ENCODE measurements at regions not wholly inside any gene's neighbourhood (a gene's known extent, or its start where the extent isn't known, plus 50 kb on each side); places are given as distances from the start of the nearest gene placed in this dataset.

GRCh38 chr10:124322191-124322980 lies 96.3 kb downstream of the OAT start:
- no peak overlapping the region for H3K4me2 ChIP-seq
- H3K36me3 ChIP-seq (replicated peaks; ENCODE audit: insufficient read depth, low read depth): no peaks in the 10 kb centered on the region
- H3K27me3 ChIP-seq: no peaks in the 10 kb centered on the region
- no peak overlapping the region for H2AFZ ChIP-seq
- H3K4me3 ChIP-seq: no peak overlapping the region
- H4K20me1 ChIP-seq (ENCODE audit: insufficient read depth, poor library complexity, severe bottlenecking): no peaks in the 10 kb centered on the region
- TF ChIP-seq EZH2phosphoT487 (IDR thresholded peaks at IDR 0.05; ENCODE audit: low read depth, severe bottlenecking, unreplicated experiment) (no peak), CTCF (IDR thresholded peaks at IDR 0.05; ENCODE audit: poor library complexity) (no peak), EZH2 (IDR thresholded peaks at IDR 0.05; ENCODE audit: borderline replicate concordance) (no peak)
- H3K27ac ChIP-seq: no peak overlapping the region
- WGBS (ENCODE audit: low lambda C conversion rate, missing lambda C conversion rate): 81% methylated on average over 18 of the region's 18 CpGs
- no peaks in the 10 kb centered on the region for H3K79me2 ChIP-seq
- no peak for DNase-seq (ENCODE audit: low spot score)
- no peaks in the 10 kb centered on the region for H3K4me1 ChIP-seq (ENCODE audit: insufficient read depth)
- no peaks in the 10 kb centered on the region for H3K9me2 ChIP-seq (replicated peaks; ENCODE audit: insufficient read depth)
- H3K9me3 ChIP-seq (ENCODE audit: low read depth): no peaks in the 10 kb centered on the region

- Histone ChIP-seq H3K27me3 (no peaks in the 10 kb centered on the region), H3K9me2 (replicated peaks; ENCODE audit: insufficient read depth) (no peaks in the 10 kb centered on the region), H3K27ac (no peak overlapping the region), H3K36me3 (replicated peaks; ENCODE audit: insufficient read depth, low read depth) (no peaks in the 10 kb centered on the region), H3K4me2 (no peak overlapping the region), H2AFZ (no peak overlapping the region), H3K4me1 (ENCODE audit: insufficient read depth) (no peaks in the 10 kb centered on the region), H3K4me3 (no peak overlapping the region), H3K79me2 (no peaks in the 10 kb centered on the region), H4K20me1 (ENCODE audit: insufficient read depth, poor library complexity, severe bottlenecking) (no peaks in the 10 kb centered on the region), H3K9me3 (ENCODE audit: low read depth) (no peaks in the 10 kb centered on the region)
- no peak for DNase-seq (ENCODE audit: low spot score)
- TF ChIP-seq EZH2phosphoT487 (IDR thresholded peaks at IDR 0.05; ENCODE audit: low read depth, severe bottlenecking, unreplicated experiment) (no peak), CTCF (IDR thresholded peaks at IDR 0.05; ENCODE audit: poor library complexity) (no peak), EZH2 (IDR thresholded peaks at IDR 0.05; ENCODE audit: borderline replicate concordance) (no peak)
- whole genome bisulfite sequencing (ENCODE audit: low lambda C conversion rate, missing lambda C conversion rate): 95% methylated on average over 19 of the region's 19 CpGs
These were observed 97.2 kb downstream of the OAT start for GRCh38 chr10:124321433-124322089.

DNA sequence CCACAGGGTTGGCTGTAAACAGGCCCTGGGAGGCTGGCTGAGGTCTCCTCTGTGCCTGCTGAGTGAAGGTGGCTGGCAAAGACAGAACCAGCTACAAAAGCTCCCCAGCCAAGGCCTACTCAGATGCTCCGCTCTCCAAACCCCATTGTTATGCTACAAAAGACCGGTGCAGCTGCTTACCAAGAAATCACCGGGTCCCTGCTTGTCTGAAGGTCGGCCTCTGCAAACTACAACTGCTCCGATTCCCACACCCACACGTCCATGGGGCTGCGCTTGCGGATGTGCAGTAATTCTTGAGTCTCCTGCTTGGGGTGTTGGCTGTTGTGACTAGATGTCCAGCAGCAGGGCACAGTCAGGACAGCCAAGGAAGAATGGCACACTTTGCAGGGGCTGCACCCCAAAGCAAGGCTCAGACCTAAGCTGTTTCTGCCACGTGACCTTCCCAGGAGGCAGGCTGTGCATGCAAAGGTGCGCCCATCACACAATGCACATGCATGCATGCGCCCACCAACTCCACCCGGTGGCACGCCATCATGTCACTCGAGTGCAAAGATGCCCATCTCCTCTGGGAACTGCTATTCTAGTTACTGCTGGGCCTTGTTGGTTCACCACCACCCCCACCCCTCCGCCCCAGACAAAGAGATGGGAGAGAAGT lies 97.8 kb downstream of the OAT start:
- Histone ChIP-seq H3K9me3 (ENCODE audit: low read depth) (no peaks in the 10 kb centered on the region), H3K27ac (no peak overlapping the region), H3K4me1 (ENCODE audit: insufficient read depth) (no peaks in the 10 kb centered on the region), H2AFZ (no peak overlapping the region), H3K4me2 (no peak overlapping the region), H4K20me1 (ENCODE audit: insufficient read depth, poor library complexity, severe bottlenecking) (no peaks in the 10 kb centered on the region), H3K9me2 (replicated peaks; ENCODE audit: insufficient read depth) (no peaks in the 10 kb centered on the region), H3K36me3 (replicated peaks; ENCODE audit: insufficient read depth, low read depth) (no peaks in the 10 kb centered on the region), H3K79me2 (no peaks in the 10 kb centered on the region), H3K4me3 (no peak overlapping the region), H3K27me3 (no peaks in the 10 kb centered on the region)
- DNase-seq (ENCODE audit: low spot score): no peak
- TF ChIP-seq CTCF (IDR thresholded peaks at IDR 0.05; ENCODE audit: poor library complexity) (no peak), EZH2 (IDR thresholded peaks at IDR 0.05; ENCODE audit: borderline replicate concordance) (no peak)
- 92% methylated on average over 15 of the region's 15 CpGs for WGBS (ENCODE audit: low lambda C conversion rate, missing lambda C conversion rate)
